Mesodermal cell (in vitro differentiated cells): ENCODE measurements at regions not wholly inside any gene's neighbourhood (a gene's known extent, or its start where the extent isn't known, plus 50 kb on each side); places are given as distances from the start of the nearest gene placed in this dataset.

Experiments used
- H3K27ac ChIP-seq: 2 replicates; pipeline ENCODE4 v1.7.0; 2013; ENCODE audit warnings: mild to moderate bottlenecking, low read depth, low read length, moderate library complexity; ENCODE audit not compliant: severe bottlenecking
- H3K36me3 ChIP-seq: 2 replicates; pipeline ENCODE4 v1.7.1; 2013; ENCODE audit warnings: mild to moderate bottlenecking, low read length, moderate library complexity; ENCODE audit not compliant: control insufficient read depth, insufficient read depth
- H3K4me1 ChIP-seq: one replicate; pipeline ENCODE4 v1.7.1; 2013; ENCODE audit warnings: mild to moderate bottlenecking, low read length; ENCODE audit not compliant: insufficient read depth, control insufficient read depth, poor library complexity, severe bottlenecking
- H3K4me3 ChIP-seq: 2 replicates; pipeline ENCODE4 v1.7.0; 2013; ENCODE audit warnings: low read length, control low read depth, mild to moderate bottlenecking; ENCODE audit not compliant: insufficient read depth, poor library complexity, severe bottlenecking; ENCODE audit errors: extremely low read depth
- H3K9me3 ChIP-seq: 2 replicates; pipeline ENCODE4 v1.7.1; 2013; ENCODE audit warnings: mild to moderate bottlenecking, low read length, moderate library complexity; ENCODE audit not compliant: control insufficient read depth
- WGBS, 2 experiments: methylation state at CpG; one replicate each; pipeline ENCODE4 v1.1.5; 2013; ENCODE audit warnings: missing lambda C conversion rate in 2 of 2; ENCODE audit not compliant: insufficient coverage in 2 of 2; 5-methylcytosine and 5-hydroxymethylcytosine counted together

DNA sequence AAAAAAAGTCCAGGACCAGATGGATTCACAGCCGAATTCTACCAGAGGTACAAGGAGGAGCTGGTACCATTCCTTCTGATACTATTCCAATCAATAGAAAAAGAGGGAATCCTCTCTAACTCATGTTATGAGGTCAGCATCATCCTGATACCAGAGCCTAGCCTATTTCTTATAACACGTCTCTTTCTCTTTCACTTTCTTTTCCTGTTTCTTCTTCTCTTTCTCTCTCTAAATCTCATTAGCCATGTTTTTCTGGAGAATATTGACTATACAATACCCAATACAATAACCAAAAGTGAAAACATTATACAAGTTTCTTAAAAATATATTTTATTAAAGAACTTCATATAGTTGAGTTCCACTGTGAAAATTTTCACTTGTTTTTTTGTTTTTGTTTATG, 1154.9 kb upstream of the PCDH7 start:
- Histone ChIP-seq H3K27ac (no peak overlapping the region), H3K4me1 (no peaks in the 10 kb centered on the region), H3K4me3 (no peak overlapping the region), H3K36me3 (no peaks in the 10 kb centered on the region), H3K9me3 (no peaks in the 10 kb centered on the region)
- 60% methylated on average over 1 of the region's 2 CpGs; no CpG with 5 or more reads in 1 of the 2 experiments for WGBS, 2 experiments

DNA sequence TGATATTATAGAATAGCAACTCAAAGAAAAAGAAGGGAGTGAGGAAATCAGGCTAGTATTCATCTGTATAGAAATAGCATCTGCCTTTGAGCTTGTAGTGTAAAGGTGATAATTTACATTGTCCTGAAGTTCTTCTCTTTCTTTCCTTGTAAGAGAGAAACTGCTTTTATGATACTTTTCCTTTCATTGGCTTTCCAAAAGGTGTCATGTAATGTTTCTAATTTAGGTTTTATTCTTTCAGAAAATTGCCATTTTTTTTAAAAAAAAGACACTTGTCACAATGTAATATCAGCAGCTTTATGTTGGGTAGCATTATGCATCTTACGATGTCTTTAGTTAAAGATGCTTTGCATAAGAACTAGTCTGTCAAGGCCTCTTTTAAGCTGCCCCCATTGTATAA, 1153.8 kb upstream of the PCDH7 start:
- H3K36me3 ChIP-seq, result no peaks in the 10 kb centered on the region
- no CpG with 5 or more reads among the region's 1 CpG for WGBS, 2 experiments
- H3K27ac ChIP-seq, result no peak overlapping the region
- no peak overlapping the region for H3K4me3 ChIP-seq
- no peaks in the 10 kb centered on the region for H3K4me1 ChIP-seq
- no peaks in the 10 kb centered on the region for H3K9me3 ChIP-seq

DNA sequence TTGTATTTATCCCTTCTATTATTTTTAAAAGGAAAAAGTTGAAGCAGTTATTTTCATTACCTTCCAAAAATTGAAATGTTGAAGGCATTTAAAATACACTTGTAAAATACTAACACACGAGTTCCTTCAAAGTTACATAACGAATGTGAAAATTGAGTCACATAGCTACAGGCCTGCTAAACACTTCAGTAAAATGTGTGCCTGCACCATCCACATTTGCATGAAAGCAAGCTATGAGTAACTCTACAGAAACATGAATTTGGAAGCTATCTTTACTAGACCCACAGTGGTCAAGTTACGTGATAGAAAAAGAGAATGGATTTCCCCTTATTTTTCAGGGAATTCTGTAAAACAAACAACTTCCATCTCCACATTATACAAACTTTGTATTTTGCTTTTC, 1148.8 kb upstream of the PCDH7 start:
- H3K4me1 ChIP-seq, result no peaks in the 10 kb centered on the region
- H3K9me3 ChIP-seq, result no peaks in the 10 kb centered on the region
- no peak overlapping the region for H3K4me3 ChIP-seq
- no peaks in the 10 kb centered on the region for H3K36me3 ChIP-seq
- H3K27ac ChIP-seq, result no peak overlapping the region
- 90% methylated on average over 2 of the region's 3 CpGs; no CpG with 5 or more reads in 1 of the 2 experiments for WGBS, 2 experiments

DNA sequence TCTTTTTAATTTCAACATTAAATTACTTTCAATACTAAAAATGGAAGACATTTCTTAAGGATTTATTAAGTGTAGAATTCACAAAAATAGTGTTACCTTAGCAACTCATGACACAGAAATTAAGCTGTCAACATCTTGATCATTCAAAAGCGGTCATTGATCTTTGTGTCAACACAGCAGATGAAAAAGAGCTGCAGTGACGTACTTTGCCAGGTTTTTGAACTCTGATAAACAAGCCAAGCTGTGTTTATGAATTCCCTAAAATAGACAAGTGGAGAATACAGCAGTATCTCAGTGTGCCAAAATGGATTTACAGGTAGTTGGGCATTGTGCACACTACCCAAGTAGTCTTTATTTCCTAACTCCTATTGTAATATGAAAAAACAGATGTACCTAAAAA, 1141.8 kb upstream of the PCDH7 start:
- no peaks in the 10 kb centered on the region for H3K36me3 ChIP-seq
- WGBS, 2 experiments, result 87 to 92% methylated on average over 2 of the region's 2 CpGs
- no peaks in the 10 kb centered on the region for H3K4me1 ChIP-seq
- no peak overlapping the region for H3K4me3 ChIP-seq
- H3K27ac ChIP-seq, result no peak overlapping the region
- H3K9me3 ChIP-seq, result no peaks in the 10 kb centered on the region

DNA sequence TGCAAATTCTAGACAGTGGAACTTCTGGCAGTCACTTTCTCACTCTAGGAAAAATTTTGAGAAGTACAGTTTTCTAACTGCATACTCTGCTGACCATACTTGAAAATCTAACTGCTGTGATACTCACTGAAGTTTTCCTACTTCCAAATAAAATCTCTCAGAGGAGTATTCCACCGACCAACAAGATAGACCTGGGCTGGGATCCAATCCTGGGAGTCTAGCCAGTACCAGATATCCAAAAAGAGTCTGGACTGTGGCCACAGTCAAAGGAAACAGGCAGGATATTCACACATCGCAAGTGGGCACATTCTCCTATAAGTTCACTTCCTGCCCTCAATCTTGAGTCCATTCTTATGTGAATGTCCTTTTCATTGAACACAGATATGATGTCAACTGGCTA, 1138.7 kb upstream of the PCDH7 start:
- no peak overlapping the region for H3K27ac ChIP-seq
- H3K36me3 ChIP-seq, result no peaks in the 10 kb centered on the region
- 79 to 85% methylated on average over 2 of the region's 2 CpGs for WGBS, 2 experiments
- H3K4me1 ChIP-seq, result no peaks in the 10 kb centered on the region
- no peak overlapping the region for H3K4me3 ChIP-seq
- no peaks in the 10 kb centered on the region for H3K9me3 ChIP-seq

DNA sequence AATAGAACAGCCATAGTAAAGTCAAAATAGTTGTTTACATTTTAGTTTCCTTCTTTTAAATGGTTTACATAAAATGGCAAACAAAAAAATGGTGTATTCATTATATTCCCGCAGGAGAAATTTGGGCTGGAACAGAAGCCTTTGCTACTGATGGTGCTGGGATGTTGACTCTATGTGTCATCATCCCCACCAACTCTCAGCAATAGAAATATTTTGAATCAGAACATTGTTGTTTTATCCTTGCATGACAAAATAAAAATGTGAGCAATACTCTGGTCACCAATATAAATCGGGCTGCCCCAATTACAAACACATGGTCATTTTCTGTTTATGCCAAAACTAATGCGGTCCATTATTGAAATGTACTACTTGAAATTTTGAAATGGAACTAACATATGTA, 1131.6 kb upstream of the PCDH7 start:
- Histone ChIP-seq H3K36me3 (no peaks in the 10 kb centered on the region), H3K4me3 (no peak overlapping the region), H3K4me1 (no peaks in the 10 kb centered on the region), H3K9me3 (no peaks in the 10 kb centered on the region), H3K27ac (no peak overlapping the region)
- WGBS, 2 experiments, result no CpG with 5 or more reads among the region's 3 CpGs

DNA sequence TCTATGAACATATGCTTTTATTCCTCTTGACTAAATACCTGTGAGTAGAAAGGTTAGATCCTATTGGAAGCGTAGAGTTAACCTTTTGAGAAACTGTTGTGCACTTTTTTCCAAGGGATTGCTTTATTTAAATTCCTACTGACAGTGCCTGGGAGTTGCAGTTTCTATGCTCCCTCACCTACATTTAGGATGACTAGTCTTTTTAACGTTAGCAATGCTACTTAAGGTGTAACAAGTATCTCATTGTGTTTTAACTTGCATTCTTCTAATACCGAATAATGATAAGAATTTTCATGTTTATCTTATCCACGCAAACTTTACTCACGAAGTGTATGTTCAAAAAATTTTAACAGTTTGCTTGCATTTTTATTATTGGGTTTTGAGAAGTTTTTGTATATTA, 1123.9 kb upstream of the PCDH7 start:
- H3K4me1 ChIP-seq, result no peaks in the 10 kb centered on the region
- WGBS, 2 experiments, result 90% methylated on average over 1 of the region's 5 CpGs; no CpG with 5 or more reads in 1 of the 2 experiments

DNA sequence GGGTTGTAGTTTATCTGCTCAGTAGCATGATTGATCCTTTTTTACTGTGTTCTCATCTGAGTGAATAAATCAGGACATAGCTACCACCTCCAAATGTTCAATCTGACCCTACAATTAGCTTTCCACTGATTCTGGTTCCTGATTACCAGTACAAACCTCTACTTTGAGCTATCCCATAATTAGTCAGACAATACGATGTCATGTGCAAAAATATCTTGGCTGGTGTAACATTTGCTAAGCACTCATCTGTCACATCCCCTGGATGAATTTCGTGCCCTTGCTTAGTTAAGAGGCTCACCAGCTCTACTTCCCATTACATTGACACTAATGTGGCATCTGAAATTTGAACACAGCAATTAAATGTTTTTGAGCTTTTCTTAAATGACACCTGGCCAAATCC, 1101.0 kb upstream of the PCDH7 start:
- WGBS, 2 experiments, result 88 to 94% methylated on average over 2 of the region's 2 CpGs

More for the DNA sequence above, 1123.9 kb upstream of the PCDH7 start:
- H3K27ac ChIP-seq, result no peak overlapping the region
- H3K36me3 ChIP-seq, result no peaks in the 10 kb centered on the region
- no peaks in the 10 kb centered on the region for H3K9me3 ChIP-seq
- no peak overlapping the region for H3K4me3 ChIP-seq

DNA sequence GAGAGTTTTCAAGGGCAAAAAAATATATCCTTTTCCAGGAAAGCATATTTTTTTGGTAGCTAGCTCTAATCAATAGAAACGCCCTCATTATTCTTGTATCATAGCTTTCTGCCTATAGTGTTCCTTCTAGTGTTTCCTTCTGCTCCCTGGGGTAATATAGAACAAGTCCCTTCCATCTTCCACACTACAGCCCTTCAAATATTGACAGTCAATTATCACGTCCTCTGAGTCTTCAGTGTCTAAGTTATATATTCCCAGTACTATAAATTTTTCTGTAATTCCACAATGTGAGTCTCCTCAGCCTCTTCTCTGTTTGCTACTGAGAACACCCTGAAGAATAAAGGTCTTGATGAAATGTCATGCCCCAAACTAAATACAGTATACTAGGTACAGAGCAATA, 1088.0 kb upstream of the PCDH7 start:
- H3K27ac ChIP-seq, result no peak overlapping the region
- 100% methylated on average over 1 of the region's 2 CpGs; no CpG with 5 or more reads in 1 of the 2 experiments for WGBS, 2 experiments
- no peaks in the 10 kb centered on the region for H3K4me1 ChIP-seq

More for the DNA sequence above, 1101.0 kb upstream of the PCDH7 start:
- Histone ChIP-seq H3K27ac (no peak overlapping the region), H3K36me3 (no peaks in the 10 kb centered on the region), H3K4me3 (no peak overlapping the region), H3K9me3 (no peaks in the 10 kb centered on the region), H3K4me1 (no peaks in the 10 kb centered on the region)

DNA sequence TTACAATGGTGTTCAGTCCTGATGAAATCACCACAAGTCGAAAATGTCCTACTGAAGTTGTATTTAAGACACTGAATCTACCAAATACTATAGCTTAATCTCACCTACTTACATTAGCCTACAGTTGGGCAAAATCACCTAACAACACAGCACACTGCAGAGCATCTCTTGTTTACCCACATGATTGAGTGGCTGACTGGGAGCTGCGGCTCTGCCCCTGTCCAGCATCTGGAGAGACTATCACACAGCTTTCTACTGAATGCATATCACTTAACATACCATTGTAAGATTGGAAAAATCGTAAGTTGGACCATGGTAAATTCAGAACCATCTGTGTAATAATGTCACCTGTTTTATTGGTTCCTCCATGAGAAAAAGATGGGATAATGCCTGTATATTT, 1083.2 kb upstream of the PCDH7 start:
- H3K4me1 ChIP-seq, result no peaks in the 10 kb centered on the region
- no peaks in the 10 kb centered on the region for H3K36me3 ChIP-seq
- no CpG with 5 or more reads among the region's 3 CpGs for WGBS, 2 experiments
- no peak overlapping the region for H3K27ac ChIP-seq
- no peak overlapping the region for H3K4me3 ChIP-seq
- no peaks in the 10 kb centered on the region for H3K9me3 ChIP-seq

More for the DNA sequence above, 1088.0 kb upstream of the PCDH7 start:
- H3K9me3 ChIP-seq, result no peaks in the 10 kb centered on the region
- no peak overlapping the region for H3K4me3 ChIP-seq
- H3K36me3 ChIP-seq, result no peaks in the 10 kb centered on the region

DNA sequence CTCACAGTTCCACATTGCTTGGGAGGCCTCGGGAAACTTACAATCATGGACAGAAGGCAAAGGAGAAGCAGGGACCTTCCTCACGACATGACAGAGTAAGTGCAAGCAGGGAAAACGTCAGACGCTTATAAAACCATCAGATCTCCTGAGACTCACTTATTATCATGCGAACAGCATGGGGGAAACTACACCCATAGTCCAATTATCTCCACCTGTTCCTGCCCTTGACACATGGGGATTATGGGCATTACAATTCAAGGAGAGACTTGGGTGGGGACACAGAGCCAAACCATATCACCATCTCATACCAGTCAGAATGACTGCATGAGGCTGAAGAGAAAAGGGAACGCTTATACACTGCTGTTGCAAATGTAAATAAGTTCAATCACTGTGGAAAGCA, 1066.9 kb upstream of the PCDH7 start:
- 65 to 78% methylated on average over 4 of the region's 6 CpGs for WGBS, 2 experiments
- H3K4me3 ChIP-seq, result no peak overlapping the region
- no peak overlapping the region for H3K27ac ChIP-seq
- H3K4me1 ChIP-seq, result no peaks in the 10 kb centered on the region
- H3K36me3 ChIP-seq, result no peaks in the 10 kb centered on the region
- no peaks in the 10 kb centered on the region for H3K9me3 ChIP-seq
